ENCODE measurements at regions not wholly inside any gene's neighbourhood (a gene's known extent, or its start where the extent isn't known, plus 50 kb on each side); places are given as distances from the start of the nearest gene placed in this dataset.

DNA sequence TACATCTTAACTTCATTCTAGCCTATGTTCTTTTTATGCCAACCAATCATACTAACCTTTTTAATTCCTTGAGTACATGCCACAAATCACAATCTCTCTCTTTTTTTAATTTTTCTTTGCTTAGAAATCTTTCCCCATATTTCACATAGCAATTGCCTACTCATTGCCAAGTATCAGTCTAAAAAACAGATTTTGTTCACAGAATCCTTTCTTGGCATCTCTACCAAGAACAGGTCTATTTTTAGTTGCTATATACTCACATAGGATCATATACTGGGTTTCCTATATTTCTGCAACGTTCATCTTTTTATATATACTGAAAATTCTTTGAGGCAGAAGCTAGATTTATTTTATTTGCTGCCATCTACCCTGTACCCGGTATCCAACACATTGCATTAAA lies 292.1 kb downstream of the GASK1B start:
- DNase-seq (ENCODE audit: low read depth): no peak

DNA sequence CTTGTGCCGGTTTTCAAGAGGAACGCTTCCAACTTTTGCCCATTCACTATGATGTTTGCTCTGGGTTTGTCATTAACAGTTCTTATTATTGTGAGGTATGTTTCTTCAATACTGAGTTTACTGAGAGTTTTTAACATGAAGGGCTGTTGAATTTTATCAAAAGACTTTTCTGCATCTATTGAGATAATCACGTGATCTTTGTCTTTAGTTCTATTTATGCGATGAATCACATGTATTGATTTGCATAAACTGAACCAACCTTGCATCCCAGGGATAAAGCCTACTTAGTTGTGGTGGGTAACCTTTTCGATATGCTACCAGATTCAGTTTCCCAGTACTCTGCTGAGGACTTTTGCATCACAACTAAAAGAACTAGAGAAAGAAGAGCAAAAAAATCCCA lies 318.0 kb downstream of the GASK1B start:
- DNase-seq (ENCODE audit: low read depth): no peak

DNA sequence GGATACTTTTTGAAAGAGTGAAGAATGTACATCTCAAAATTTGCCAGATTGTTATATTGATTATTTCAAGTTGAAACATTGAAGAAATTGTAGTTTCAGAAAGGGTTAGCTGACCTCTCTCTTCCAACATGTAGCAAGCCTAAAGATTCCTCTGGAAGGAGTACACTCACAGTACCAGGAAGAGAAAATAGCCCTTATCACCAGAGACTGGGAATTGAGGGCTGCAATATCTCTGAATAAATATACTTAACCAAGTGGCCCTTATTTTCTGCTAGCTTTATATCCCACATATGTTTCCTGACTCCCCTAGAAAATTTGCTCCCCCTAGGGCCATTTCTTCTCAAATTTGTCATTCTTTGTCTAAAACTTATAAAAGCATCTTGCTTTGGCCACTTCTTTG lies 332.2 kb downstream of the GASK1B start:
- no peak for DNase-seq (ENCODE audit: low read depth)

DNA sequence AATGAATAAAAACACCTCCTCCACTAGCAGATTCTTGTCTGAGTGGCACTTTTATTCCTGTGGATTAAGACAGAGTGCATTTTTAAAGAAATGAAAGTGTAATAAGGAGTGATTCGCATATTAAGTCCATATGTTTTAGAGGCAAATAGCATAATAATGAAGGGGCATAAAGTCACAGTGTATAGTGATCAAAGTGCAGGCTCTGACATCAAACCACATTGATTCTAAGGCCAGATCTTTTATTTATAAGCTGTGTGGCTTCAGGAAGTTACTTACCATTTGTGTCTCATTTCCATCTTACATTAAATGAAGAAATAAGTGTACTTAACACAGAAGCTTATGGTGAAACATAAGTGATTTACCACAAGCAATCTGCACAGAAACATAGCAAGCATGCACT lies 332.8 kb downstream of the GASK1B start:
- no peak for DNase-seq (ENCODE audit: low read depth)

DNA sequence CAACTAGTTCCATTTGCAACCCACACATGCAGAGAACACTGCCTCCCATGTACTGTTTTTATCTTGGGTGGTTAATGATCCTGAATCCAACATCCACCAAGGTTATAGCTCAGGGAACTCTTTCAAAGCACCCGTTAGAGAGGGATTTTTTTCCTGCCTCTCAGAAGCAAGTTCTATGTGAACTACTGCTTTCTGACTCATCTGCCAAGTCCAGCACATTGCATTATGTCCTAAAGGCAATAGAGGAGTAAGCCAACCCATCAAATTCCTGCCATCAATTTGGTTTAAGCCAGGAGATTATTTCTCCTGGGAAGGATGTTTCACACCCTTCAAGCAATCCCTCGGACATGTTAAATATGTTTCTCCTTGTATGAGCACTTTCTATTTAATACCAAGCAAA lies 334.5 kb downstream of the GASK1B start:
- DNase-seq (ENCODE audit: low read depth): no peak

DNA sequence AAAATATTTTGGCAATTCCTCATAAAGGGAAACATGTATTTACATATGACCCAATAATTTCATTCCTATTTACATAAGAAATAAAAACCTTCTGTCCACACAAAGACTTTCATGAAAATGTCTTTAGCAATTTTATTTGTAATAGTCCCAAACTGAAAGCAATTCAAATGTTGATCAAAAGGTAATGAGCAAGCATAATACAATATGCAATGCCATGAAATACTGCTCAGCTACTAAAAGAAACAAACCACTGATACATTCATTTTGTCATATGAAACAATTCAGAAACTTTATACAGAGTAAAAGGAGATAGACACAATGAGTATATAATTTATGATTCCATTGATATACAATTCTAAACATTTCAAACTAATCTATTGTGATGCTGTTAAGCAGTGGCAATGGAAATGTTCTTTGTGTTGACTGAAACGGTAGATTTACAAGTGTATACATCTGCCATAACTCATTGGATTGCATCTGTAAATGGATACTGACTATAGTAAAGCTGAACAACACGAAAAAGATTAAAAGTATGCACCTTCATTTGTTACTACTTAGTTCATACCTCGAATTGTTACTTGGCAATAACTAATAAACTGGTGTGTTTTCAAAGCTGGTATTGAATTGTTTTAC lies 335.6 kb downstream of the GASK1B start:
- DNase-seq (ENCODE audit: low read depth): no peak

DNA sequence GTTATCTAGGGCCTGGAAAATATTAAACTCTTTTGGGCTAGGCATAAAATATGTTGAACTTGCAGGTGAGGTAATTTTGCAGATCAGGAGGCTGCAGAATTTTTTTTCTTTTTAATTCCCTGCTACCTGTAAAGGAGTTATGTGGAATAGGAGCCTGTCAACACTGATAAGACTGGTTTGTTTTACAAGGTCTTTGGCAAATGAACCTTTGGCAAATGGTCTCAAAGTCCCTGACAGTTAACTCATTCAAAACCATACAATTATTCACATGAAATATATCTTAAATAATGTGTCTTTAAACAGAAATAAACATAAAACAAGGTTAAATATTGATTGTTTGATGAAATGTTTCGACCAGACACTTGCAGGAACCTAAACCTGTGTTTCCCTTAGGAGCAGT lies 340.2 kb downstream of the GASK1B start:
- no peak for DNase-seq (ENCODE audit: low read depth)

DNA sequence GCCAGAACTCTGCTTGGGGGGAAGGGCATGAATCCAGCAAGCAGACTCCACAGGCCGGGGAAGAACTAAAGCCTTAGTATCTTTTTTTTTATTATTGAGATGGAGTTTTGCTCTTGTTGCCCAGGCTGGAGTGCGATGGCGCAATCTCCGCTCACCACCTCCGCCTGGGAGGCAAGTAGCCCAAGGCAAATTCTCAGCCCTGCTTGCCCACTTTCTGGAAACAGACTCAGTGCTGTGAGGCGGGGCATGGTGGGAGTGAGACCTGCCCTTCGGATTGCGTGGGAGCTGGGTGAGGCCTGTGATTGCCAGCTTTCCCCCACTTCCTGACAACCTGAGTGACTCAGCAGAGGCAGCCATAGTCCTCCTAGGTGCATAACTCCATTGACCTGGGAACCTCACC lies 348.8 kb downstream of the GASK1B start:
- no peak for DNase-seq (ENCODE audit: low read depth)

DNA sequence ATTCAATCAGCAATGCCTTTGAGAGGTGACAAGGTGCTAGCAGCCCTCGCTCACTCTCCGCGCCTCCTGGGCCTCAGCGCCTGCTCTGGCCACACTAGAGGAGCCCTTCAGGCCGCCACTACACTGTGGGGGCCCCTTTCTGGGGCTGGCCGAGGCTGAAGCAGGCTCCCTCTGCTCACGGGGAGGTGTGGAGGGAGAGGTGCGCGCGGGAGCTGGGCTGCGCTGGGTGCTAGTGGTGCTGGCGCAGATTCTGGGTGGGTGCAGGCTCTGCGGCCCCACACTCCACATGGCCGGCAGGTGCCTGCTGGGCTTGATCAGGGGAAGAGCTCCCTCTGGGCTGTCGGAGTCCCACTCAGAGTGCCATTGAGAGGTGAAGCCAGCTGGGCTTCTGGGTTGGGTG lies 351.0 kb downstream of the GASK1B start:
- DNase-seq (ENCODE audit: low read depth): no peak

DNA sequence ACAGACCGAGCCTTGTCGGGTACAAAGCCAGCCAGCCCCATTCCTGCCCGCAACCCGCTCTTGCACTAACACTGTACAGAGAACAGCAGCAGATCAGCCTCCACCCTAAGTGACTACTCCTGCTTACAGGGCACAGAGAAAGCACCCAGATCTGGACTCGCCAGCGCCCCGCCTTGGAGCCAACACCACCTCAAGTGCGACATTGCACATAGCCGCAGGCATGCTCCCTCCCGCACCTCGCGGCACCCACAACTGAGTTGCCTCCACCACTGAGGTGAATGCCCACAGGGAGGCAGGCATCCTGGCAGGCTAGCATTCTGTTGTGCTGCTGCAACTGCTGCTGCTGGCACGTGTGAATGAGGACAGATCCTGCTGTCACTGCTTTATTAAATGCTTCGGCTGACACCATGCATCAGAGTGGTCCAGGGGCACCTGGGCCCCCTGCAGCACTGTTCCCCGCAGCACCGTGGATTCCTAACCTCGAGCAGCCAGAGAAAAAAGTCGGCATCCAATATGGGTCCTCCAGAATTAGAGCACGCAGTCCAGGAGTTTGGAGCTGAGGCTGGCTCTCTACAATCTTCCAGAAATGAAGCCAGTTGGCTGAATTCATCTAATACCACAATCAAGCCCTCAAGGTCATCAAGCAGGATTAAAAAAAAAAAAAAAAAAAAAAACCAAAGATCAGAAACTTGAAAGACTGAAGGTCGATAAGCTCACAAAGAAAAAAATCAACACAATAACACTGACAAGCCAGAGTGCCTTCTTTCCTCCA lies 352.9 kb downstream of the GASK1B start:
- DNase-seq (ENCODE audit: low read depth): no peak

DNA sequence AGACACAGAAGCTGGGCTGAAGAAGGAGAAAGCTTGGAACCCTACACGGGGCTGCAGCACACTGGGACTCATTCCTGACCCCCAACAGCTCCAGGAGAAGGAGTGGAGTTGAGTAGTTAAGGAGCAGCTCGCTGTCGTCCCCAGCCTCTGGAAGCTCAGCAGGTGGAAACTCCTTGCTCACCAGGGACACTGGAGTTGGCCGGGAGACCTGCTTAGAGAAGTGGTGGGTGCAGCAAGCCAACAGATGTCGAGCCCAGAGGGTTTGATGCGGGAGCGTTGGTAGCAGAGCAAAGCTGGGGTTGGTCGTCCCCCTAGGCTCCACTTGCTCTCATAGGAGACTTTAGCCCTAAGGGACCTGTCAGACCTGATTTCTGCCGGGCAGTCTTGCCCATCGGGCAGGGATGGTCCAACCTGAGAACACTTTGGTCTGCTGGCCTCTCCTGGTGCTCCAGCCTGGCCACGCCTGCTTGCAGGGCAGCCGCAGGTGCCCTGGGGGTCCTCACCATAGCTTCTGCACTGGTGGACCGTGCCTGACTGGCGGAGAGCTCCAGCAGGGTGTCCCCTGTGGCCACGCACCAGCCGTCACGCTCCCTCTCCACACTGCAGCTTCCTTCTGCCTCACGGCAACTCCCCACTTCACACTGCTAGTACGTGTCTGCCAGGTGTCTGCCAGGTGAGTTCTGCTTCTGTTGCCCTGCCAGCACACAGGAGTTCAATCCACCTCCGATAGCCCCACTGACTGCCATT lies 353.7 kb downstream of the GASK1B start:
- DNase-seq (ENCODE audit: low read depth): no peak

DNA sequence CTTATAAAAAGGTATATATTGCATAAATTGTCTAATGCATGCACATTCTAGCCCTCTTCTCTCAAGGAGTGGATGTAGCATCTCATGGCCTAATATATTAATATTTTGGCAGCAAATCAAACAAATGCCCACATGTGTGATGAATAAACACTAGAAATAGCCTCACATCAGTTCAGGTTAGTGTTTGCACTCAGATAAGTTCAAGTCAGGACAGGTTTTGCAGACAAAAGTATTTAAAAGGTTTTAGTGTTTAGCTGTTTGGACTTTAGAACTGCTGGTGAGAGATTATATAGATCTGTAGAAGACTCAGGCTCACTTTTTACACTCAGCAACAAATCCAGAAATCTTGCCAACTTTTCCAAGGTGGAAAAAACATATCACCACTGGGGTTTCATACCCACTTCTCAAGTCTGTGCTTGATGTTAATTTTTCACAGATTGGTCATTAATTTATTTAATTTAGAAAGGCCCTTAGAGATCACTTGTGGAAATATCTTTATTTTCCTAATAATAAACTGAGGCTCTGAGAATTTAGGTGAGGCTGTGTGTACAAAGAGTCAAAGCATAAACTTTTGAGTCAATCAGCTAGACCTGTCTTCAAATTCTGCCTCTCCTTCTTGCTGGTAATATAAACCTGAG lies 362.6 kb downstream of the GASK1B start:
- no peak for DNase-seq (ENCODE audit: low read depth)

DNA sequence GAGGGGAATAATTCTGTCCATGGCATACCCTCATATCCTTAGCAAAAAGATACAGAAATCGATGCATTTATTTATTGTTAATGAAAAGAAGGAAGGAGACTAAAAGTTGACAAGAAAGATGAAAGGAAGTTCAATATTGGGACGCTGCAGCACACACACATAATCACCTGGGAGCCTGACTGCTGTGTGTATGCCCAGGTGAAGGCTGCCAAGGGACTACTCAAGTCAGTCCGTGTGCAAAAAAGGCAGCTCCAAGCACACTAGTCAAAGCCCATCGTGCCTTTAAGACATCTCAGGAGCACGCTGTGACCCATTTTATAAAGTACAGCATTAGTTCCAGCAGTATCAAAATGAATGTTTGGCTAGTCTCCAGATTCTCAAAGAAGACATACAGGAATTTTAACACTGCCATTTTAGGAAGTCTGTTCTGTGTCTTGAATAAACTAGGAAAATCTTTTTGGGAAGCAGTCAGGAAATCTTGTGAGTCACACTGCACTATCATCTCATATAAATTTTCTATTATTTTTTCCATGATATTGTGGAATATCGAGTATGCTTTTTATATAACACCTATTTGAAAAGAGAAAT lies 363.9 kb downstream of the GASK1B start:
- DNase-seq (ENCODE audit: low read depth): no peak

DNA sequence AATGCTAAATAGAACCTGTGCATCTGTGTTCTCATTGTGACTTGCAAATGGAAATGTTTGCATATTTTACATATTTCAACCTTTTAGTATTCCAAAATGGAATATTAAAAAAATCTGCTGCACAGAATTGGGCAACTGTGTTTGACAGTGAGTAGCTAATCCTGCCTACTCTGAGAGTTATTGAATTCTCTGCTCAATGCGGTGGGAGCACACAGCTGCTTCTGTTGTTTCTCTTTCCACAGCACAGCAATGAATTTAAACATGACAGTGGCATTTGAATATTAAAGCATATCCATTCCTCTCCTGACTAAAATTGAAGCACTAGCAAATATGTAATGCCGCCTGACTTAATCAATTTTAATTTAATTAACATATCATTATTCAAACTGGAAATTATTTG lies 366.6 kb downstream of the GASK1B start:
- DNase-seq (ENCODE audit: low read depth): no peak

DNA sequence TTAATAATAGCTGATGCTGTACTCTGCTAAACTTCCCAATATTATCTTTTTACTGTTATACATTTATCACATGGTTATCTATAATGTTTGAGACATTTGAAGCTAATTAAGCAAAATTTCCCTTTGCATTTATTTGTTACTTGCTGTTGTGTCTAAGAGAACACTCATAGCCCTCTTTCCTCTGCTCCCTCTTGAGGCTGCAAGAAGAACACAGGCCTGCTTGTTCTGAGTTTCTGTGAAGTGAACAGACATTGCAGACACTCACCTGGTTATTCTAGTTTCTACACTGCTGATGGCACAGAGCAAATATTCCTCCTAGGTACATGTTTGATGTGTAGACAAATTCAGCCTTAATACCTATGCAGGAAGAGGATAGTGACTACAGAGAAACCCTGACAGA lies 367.8 kb downstream of the GASK1B start:
- no peak for DNase-seq (ENCODE audit: low read depth)

DNA sequence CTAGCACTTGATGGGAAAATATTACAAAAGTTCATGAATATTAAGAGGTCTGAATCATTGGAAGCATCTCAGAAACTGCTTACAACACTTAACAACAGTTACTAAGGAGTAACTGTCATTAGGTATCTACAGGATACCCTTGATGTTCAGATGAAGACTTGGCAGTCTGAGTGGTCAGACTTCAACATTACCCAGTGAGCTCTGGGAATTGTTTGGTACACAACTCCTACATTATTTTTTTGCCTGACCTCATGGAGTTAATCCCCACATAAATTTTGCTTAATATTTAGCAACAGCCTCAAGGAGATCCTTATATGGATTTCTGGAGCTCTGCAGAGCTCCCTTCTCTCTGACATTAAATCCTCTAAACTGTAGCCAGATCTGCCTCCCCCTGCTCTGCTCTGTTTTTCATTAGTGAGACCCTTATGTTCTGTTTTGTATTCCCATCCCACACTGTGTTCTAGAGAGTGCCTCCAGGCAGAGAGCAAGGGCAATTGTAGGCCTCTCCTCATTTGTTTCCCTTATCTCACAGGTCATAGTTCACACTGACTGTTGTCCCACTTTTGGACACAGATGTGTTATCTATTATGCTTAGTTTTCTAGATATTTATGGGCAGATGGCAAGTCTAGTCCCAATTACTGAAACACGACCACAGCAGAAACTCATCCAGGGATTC lies 368.8 kb downstream of the GASK1B start:
- no peak for DNase-seq (ENCODE audit: low read depth)

DNA sequence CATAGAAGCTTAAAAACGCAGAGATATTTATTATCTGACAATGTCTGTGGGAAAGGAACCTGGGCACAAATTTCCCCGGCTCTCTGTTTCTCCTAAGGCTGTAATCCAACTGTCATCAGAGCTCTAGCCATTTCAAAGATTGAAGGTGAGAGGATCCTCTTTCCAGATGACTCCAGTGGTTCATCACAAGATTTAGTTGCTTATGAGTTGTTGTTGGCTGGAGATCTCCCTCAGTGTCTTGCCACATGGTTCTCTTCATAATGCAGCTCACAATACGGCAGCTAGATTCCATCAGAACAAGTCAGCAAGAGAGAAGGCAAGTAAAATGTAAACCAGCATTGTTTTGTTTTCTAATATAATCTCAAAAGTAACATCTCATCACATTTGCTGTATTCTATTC lies 369.4 kb downstream of the GASK1B start:
- no peak for DNase-seq (ENCODE audit: low read depth)

DNA sequence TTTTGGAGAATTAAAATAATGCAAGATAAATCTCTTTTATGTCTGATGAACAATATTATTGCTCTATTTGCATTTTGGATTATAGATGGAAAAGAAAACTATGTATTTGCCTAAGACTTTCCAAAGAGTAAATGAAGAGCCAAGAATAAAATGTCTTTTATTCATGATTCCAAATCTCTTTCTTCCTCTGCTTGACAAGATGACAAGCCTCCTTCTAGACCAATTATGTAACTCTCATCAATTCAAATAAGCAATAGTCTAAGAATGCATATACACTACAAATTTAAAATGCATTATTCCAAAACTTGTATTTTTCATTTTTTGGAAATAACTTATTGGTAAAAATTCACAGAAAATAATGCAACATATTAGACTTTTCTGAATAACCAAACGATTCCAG lies 377.3 kb downstream of the GASK1B start:
- DNase-seq (ENCODE audit: low read depth): no peak

DNA sequence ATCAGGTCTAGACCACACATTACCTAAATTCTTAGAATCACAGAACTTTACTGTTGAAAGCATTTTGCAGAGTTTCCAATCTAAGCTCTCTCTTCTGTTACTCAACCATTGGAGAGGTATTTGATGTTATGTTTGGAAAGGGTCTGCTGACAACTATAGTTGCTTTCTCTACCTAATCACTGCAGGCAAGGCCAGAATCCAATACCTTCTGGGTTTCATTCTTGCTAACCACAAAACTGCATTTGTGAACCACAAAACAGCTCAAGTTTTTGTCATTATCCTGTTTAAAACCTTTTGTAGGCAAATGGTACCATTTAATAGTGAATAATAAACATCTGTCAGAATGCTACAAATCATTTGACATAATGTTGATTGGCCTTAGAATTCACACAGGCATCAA lies 380.1 kb downstream of the GASK1B start:
- no peak for DNase-seq (ENCODE audit: low read depth)

DNA sequence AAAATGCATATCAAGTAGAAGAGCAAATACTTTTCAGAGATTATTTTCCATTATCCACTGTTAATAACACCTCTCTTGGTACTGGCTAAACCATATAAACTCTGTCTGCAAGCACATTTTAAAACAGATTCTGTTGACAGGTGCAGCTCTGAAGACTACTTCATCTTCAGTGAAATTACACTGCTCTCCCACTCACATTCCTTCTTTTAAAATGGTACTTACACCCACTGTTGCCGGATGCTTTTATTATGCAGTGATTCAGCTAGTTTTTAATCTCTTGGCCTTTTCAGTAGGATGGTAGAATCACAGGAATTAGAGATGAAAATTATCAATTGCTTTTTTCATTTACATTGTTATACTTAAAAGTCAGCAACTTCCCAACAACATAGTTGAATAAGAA lies 381.6 kb downstream of the GASK1B start:
- no peak for DNase-seq (ENCODE audit: low read depth)

DNA sequence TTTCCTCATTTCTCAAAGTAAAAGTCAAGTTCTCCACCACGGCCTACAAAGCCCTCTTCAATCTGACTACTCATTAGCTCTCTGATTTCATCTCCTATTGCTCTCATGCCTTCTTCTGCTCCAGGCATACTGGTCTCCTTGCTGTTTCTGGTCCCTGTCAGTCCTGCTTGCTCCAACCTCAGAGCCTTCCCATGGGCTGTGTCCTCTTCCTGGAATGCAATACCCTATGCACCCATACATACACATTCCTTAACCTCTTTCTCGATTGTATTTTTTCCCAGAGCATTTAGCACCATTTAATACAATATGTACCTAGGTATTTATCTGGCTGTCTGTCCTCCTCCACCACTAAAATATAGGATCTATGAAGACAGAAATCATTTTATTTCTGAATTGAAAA lies 385.2 kb downstream of the GASK1B start:
- DNase-seq (ENCODE audit: low read depth): no peak

DNA sequence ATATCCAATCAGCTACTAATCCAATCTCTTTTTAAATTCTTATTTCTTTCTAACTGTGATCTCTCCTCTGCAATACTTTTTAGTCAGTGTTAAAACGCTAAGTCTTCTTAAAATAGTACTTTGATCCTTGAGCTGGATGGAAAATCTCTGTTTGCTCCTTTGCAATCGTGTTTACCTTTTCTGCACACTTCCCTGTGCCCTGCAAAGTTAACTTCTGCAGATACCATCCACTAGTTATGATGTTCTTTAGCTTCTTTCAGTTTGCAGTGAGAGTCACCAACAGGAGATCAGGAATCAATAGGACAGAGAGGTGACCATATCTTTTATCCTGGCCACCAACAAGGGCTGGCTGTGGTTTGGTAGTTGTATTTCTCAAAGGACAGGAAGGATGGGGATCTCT lies 391.5 kb downstream of the GASK1B start:
- no peak for DNase-seq (ENCODE audit: low read depth)
